Neuronal stem cell (in vitro differentiated cells): ENCODE measurements at regions not wholly inside any gene's neighbourhood (a gene's known extent, or its start where the extent isn't known, plus 50 kb on each side); places are given as distances from the start of the nearest gene placed in this dataset.
"Not testable (repeated sequence)": the region's sequence is repeated elsewhere in the genome, so short reads cannot be mapped to it uniquely, and the experiment has no call there.

ENCODE experiments used
- DNase-seq: peaks from one replicate; pipeline ENCODE4 v3.0.0-alpha.2; 2013; ENCODE audit warnings: low spot score
- H2AFZ ChIP-seq: one replicate; pipeline ENCODE4 v1.6.1; 2013; ENCODE audit warnings: mild to moderate bottlenecking, low read length, inconsistent platforms
- H2AK5ac ChIP-seq: 2 replicates; pipeline ENCODE4 v1.6.1; 2013; ENCODE audit warnings: low read depth, mild to moderate bottlenecking, inconsistent platforms, low read length, moderate library complexity, mixed read lengths
- H2BK120ac ChIP-seq: 2 replicates; pipeline ENCODE4 v1.6.1; 2013; ENCODE audit warnings: low read depth, mild to moderate bottlenecking, inconsistent platforms, low read length, moderate library complexity, mixed read lengths
- H2BK12ac ChIP-seq: one replicate; pipeline ENCODE4 v1.6.1; 2013; ENCODE audit warnings: low read length, inconsistent platforms
- H2BK15ac ChIP-seq: 2 replicates; pipeline ENCODE4 v1.6.1; 2013; ENCODE audit warnings: mild to moderate bottlenecking, low read length, inconsistent platforms, mixed read lengths
- H2BK5ac ChIP-seq: one replicate; pipeline ENCODE4 v1.6.1; 2013; ENCODE audit warnings: inconsistent platforms, mild to moderate bottlenecking, low read length, moderate library complexity
- H3K14ac ChIP-seq: one replicate; pipeline ENCODE4 v1.6.1; 2013; ENCODE audit warnings: low read length, inconsistent platforms
- H3K18ac ChIP-seq: 2 replicates; pipeline ENCODE4 v1.6.1; 2013; ENCODE audit warnings: low read length, inconsistent platforms
- H3K23ac ChIP-seq: 2 replicates; pipeline ENCODE4 v1.6.1; 2013; ENCODE audit warnings: low read depth, mild to moderate bottlenecking, mixed read lengths, low read length, inconsistent platforms; ENCODE audit not compliant: poor library complexity
- H3K27ac ChIP-seq: replicated peaks from 3 replicates; pipeline ENCODE4 v1.5.1; 2013; ENCODE audit warnings: low read length, inconsistent platforms
- H3K27me3 ChIP-seq, 3 experiments: 2 replicates each; pipeline ENCODE4 v1.6.1; 2013; ENCODE audit warnings: low read length in 3 of 3, mild to moderate bottlenecking in 2 of 3, inconsistent platforms in 1 of 3, low read depth in 1 of 3, mixed read lengths in 1 of 3, moderate library complexity in 1 of 3; ENCODE audit not compliant: control insufficient read depth in 3 of 3, insufficient read depth in 3 of 3
- H3K36me3 ChIP-seq, 2 donors: replicated peaks in 1 of 2; 2 replicates each; pipeline ENCODE4 v1.6.1; 2013; ENCODE audit warnings: low read length in 2 of 2; ENCODE audit not compliant: control insufficient read depth in 2 of 2, insufficient read depth in 2 of 2
- H3K4ac ChIP-seq: 2 replicates; pipeline ENCODE4 v1.6.1; 2013; ENCODE audit warnings: inconsistent platforms, mild to moderate bottlenecking, low read length, moderate library complexity
- H3K4me1 ChIP-seq, 2 donors: 1 replicate in 1 of 2; 2 replicates in 1 of 2; pipeline ENCODE4 v1.6.1; 2013; ENCODE audit warnings: low read length in 2 of 2, low read depth in 1 of 2; ENCODE audit not compliant: control insufficient read depth in 2 of 2, insufficient read depth in 1 of 2
- H3K4me2 ChIP-seq: one replicate; pipeline ENCODE4 v1.6.1; 2013; ENCODE audit warnings: mild to moderate bottlenecking, low read length, inconsistent platforms; ENCODE audit not compliant: insufficient read depth, poor library complexity, severe bottlenecking
- H3K4me3 ChIP-seq, 2 donors: 2 replicates each; pipeline ENCODE4 v1.5.1; 2013; ENCODE audit warnings: low read length in 2 of 2, mild to moderate bottlenecking in 2 of 2, inconsistent platforms in 1 of 2, moderate library complexity in 1 of 2
- H3K79me1 ChIP-seq: one replicate; pipeline ENCODE4 v1.6.1; 2013; ENCODE audit warnings: low read depth, mild to moderate bottlenecking, inconsistent platforms, low read length, moderate library complexity
- H3K9ac ChIP-seq: one replicate; pipeline ENCODE4 v1.6.1; 2013; ENCODE audit warnings: mild to moderate bottlenecking, low read depth, low read length, inconsistent platforms; ENCODE audit not compliant: poor library complexity
- H3K9me3 ChIP-seq, 2 donors: replicated peaks in 1 of 2; 2 replicates each; pipeline versions ENCODE3 to v1.6.1; 2013; ENCODE audit warnings: low read length in 2 of 2, mild to moderate bottlenecking in 2 of 2, inconsistent platforms in 1 of 2, low read depth in 1 of 2, mixed read lengths in 1 of 2, moderate library complexity in 1 of 2; ENCODE audit not compliant: control insufficient read depth in 2 of 2, insufficient read depth in 1 of 2
- H4K8ac ChIP-seq: one replicate; pipeline ENCODE4 v1.6.1; 2013; ENCODE audit warnings: low read depth, mild to moderate bottlenecking, inconsistent platforms, low read length, moderate library complexity
- H4K91ac ChIP-seq: one replicate; pipeline ENCODE4 v1.6.1; 2013; ENCODE audit warnings: low read length, low read depth, mild to moderate bottlenecking, inconsistent platforms; ENCODE audit not compliant: poor library complexity
- WGBS, 2 donors: extraction: QIAGEN DNeasy Blood & Tissue Kit; methylation state at CpG; one replicate each; pipeline ENCODE4 v1.1.7; 2013; ENCODE audit warnings: missing lambda C conversion rate in 2 of 2, mixed read lengths in 1 of 2; ENCODE audit not compliant: insufficient read length in 2 of 2, insufficient replicate concordance in 1 of 2; ENCODE audit errors: extremely low coverage in 2 of 2; 5-methylcytosine and 5-hydroxymethylcytosine counted together

- WGBS, 2 donors, result no CpG with 5 or more reads among the region's 23 CpGs
- H4K8ac ChIP-seq, H3K4me1 ChIP-seq, H3K4me3 ChIP-seq, H3K14ac ChIP-seq, H3K9me3 ChIP-seq, H3K79me1 ChIP-seq, H3K23ac ChIP-seq, H4K91ac ChIP-seq, H3K36me3 ChIP-seq, H3K27ac ChIP-seq, H2AK5ac ChIP-seq, H3K4ac ChIP-seq, H3K4me2 ChIP-seq, H2BK15ac ChIP-seq, H2AFZ ChIP-seq, H2BK12ac ChIP-seq, H3K18ac ChIP-seq, H2BK5ac ChIP-seq, H3K9ac ChIP-seq, H2BK120ac ChIP-seq, DNase-seq, H3K27me3 ChIP-seq: not testable (repeated sequence)
These were observed 51.0 kb downstream of the NPIPB11 start for GRCh38 chr16:29355339-29356059.

- not testable (repeated sequence) for H3K4me3 ChIP-seq, H2BK15ac ChIP-seq, H3K18ac ChIP-seq, H2BK12ac ChIP-seq, H2AFZ ChIP-seq, H3K27me3 ChIP-seq, H3K79me1 ChIP-seq, H2BK5ac ChIP-seq, H3K23ac ChIP-seq, H3K9me3 ChIP-seq, H3K4me2 ChIP-seq, H3K14ac ChIP-seq, H4K91ac ChIP-seq, H3K4me1 ChIP-seq, H3K4ac ChIP-seq, H4K8ac ChIP-seq, H3K36me3 ChIP-seq, H3K9ac ChIP-seq, H2BK120ac ChIP-seq, H2AK5ac ChIP-seq, DNase-seq, H3K27ac ChIP-seq
- no CpG with 5 or more reads among the region's 5 CpGs for WGBS, 2 donors
These were observed 52.1 kb downstream of the NPIPB11 start for GRCh38 chr16:29354449-29354848.

GRCh38 chr16:29352617-29352999 lies 53.9 kb downstream of the NPIPB11 start:
- H2BK12ac ChIP-seq, H3K4me2 ChIP-seq, H3K18ac ChIP-seq, H2BK15ac ChIP-seq, H3K23ac ChIP-seq, H3K9me3 ChIP-seq, H4K91ac ChIP-seq, H4K8ac ChIP-seq, H3K27ac ChIP-seq, H3K14ac ChIP-seq, DNase-seq, H3K9ac ChIP-seq, H3K79me1 ChIP-seq, H3K27me3 ChIP-seq, H2BK120ac ChIP-seq, H3K4ac ChIP-seq, H2AFZ ChIP-seq, H3K4me1 ChIP-seq, H2BK5ac ChIP-seq, H3K36me3 ChIP-seq, H3K4me3 ChIP-seq, H2AK5ac ChIP-seq: not testable (repeated sequence)
- WGBS, 2 donors, result no CpG with 5 or more reads among the region's 2 CpGs

- H3K36me3 ChIP-seq, H3K9me3 ChIP-seq, H3K79me1 ChIP-seq, H3K4me1 ChIP-seq, H3K27ac ChIP-seq, H2BK120ac ChIP-seq, H4K8ac ChIP-seq, H3K18ac ChIP-seq, H2AFZ ChIP-seq, DNase-seq, H2BK12ac ChIP-seq, H2AK5ac ChIP-seq, H3K9ac ChIP-seq, H4K91ac ChIP-seq, H3K4me2 ChIP-seq, H3K4ac ChIP-seq, H3K27me3 ChIP-seq, H3K23ac ChIP-seq, H2BK5ac ChIP-seq, H3K14ac ChIP-seq, H2BK15ac ChIP-seq, H3K4me3 ChIP-seq: not testable (repeated sequence)
- WGBS, 2 donors, result no CpG with 5 or more reads among the region's 9 CpGs
These were observed 54.4 kb downstream of the NPIPB11 start for GRCh38 chr16:29351970-29352616.
